ENCODE measurements at regions not wholly inside any gene's neighbourhood (a gene's known extent, or its start where the extent isn't known, plus 50 kb on each side); places are given as distances from the start of the nearest gene placed in this dataset.

DNA sequence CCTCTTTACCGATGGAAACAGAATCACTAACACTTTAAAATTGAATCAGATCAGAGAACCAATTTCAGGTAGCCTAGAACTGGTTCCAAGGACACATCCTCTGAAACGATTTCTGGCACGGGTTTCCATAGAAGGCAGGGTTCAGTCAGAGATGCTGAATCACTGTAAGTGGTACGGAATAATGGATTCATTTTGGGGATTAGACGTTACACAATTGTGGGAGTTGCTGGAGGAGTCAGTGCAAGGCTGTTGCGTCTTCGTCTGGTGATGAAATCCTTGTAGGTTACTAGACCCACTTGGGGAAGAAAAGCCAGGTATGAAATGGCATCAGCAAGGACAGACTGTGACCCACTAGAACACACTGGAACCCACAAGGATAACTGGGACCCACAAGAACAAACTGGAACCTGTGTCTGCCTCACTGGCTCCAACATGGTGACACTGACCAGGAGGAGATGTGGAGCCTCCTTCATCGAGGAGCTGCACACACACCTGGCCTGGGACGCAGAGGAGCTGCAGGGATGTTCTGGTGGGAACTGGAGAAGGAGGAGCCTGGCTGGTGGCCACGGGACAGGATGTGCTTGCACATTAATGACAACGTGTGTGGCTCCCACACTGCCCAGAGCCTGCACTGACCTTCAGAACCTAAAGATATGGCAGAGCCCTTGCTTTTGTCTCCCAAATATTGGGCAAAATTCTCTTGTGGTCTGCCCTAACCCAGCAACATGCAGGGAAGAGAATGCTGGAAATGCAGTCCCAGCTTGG, 105.1 kb downstream of the TRAPPC11 start:
- no peak for DNase-seq (ENCODE audit: low spot score)

DNA sequence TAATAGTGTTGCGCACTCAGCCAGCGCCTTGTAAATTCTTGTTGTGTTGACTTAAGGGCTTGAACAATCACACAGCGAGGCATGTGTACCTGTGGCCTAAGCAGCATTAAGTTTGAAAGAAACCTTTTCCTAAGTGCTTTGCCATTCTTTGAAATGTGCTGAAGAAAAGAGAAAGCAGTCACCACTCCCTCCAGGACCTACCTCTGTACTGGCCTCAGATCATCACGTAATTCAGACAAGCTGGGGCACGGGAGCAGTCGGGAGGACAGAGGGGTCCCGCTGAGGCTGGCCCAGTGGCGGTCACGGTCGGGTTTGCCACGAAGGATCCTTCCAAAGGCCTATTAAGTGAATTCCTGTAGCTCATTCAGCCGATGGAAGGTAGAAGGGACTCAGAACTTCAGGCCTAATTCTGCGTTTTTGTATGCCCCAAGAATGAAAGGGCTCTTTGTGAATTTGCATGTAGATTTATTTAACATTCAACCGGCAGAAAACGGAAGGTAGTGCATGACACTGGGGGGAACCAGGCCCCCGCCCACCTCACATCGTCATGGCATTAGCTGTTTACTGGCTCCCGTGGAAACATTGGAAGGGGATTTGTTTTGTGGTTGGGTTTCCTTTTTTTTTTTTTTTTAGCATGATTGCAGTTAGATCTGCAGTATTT, 106.3 kb downstream of the TRAPPC11 start:
- DNase-seq (ENCODE audit: low spot score) = no peak

- DNase-seq (ENCODE audit: low spot score) = no peak
Observed at GRCh38 chr4:183766140-183766539, 107.0 kb downstream of the TRAPPC11 start.

DNA sequence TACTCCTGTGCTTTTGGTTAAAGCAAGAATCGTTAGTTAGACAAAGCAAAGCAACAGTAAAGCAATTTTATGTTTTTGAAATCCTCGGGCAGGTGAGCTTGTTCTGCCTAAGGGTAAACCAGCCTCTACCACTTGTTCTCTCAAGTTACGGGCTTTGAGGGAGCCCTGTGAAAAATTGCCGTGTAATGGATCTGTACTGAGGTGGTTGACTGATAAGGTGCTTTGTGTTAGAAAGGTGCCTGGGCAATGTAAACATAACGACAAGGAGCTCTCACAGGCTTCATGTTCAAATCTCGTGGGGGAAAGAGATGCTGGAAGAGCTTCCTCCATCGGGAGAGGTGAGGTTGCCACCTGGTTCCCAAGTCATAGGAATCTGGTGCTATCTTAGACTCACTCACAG, 111.8 kb downstream of the TRAPPC11 start:
- no peak for DNase-seq (ENCODE audit: low spot score)

DNA sequence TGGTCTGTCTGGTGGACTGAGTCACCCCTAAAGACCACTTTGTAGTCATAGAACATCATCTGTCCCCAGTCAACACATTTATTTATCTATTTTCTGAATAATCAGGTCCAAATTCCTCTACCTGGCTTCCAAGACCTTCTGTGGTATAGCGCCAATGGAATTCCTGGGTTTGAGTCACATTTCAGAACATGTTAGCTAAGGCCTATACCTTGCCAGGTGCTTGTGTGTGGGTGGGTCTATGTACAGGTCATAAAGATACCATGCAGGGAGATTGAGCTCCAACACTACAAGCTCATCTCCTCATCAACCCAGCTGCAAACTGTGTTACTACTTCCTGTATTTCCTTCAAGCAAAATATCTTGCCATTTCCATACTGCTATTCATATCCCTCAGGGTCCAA, 113.3 kb downstream of the TRAPPC11 start:
- DNase-seq (ENCODE audit: low spot score) = no peak

- DNase-seq (ENCODE audit: low spot score) = no peak
Observed at GRCh38 chr4:183773790-183774189, 114.7 kb downstream of the TRAPPC11 start.

DNA sequence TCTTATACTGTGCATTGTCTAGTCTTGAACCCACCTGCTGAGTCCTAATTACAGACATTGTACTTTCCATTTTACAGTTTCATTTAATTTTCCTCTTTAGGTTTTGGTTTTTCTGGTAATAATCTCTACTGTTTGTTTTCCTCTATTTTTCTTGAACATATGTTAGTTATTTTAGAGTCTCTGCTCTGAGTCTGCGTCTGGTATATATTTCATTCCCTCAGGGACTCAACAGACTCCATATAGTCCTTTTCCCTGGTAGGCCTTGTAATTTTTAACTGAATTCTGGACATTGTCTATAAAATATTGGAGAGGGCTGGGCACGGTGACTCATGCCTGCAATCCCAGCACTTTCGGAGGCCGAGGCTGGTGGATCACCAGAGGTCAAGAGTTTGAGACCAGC, 121.8 kb upstream of the STOX2 start:
- DNase-seq (ENCODE audit: low spot score) = no peak

DNA sequence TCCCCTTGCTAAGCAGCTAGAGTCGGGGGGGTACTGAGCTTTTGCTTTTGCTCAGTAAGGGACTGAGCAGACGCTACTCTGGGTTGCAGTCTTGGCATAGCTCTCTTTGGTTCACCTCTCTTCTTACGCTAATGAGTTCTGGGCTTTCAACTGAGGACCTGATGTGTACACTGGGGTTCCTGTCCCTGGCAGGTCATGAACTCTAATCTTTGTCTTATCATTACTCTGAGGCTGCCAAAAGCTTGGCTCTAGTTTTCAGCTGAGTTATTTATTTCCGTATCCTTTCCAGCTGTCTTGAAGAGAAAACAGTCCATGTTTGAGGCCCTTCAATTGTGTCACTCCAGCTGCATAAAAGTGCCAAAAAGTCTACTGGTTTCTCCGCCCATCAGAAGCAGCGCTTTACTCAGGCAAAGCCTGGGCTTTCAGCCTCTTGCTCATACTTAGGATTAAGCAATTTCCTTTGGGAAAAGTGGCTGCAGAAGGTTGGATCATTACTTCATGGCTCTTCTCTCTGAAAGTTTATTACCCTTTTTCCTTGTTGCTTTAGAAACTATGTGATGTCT, 121.0 kb upstream of the STOX2 start:
- DNase-seq (ENCODE audit: low spot score) = no peak

GRCh38 chr4:183788308-183788905, 116.7 kb upstream of the STOX2 start:
- no peak for DNase-seq (ENCODE audit: low spot score)

DNA sequence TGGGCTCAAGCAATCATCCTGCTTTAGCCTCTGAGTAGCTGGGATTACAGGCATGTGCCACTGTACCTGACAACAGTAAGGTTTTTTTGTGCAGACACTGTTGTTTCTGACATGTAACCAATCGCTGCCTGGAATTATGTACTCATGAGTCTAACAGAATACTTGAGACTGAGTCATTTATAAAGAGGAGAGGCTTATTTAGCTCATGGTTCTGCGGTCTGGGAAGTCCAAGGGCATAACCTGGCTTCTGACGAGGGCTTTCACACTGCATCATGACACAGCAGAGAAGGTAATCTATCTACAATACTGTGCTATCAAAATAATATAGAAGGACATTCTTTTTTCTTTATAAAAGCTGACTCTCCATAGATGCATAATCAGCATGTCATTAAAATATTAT, 115.5 kb upstream of the STOX2 start:
- DNase-seq (ENCODE audit: low spot score) = no peak

- no peak for DNase-seq (ENCODE audit: low spot score)
Observed at GRCh38 chr4:183790661-183791060, 114.4 kb upstream of the STOX2 start.

DNA sequence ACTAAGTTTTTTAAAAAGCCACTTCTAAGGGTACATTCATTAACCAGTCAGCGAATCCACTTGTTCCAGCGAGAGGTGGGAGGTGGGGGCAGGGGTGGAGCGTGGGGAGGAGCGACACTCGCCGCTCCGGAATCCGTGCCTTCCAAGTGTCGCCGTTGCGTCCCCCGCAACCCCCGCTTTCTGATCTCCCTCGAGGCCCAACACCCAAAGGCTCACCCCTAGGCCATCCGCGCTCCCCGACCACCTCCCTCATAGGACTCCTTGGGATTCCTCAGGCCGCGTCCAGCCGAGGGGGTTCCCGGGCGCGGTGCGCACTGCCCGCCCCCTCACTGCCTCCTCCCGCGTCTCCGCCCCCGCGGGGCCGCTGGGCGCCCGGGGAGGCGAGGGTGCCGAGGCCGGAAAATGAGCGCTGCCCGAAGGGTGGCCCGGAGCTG, 108.1 kb upstream of the STOX2 start:
- DNase-seq (ENCODE audit: low spot score) = no peak

- DNase-seq (ENCODE audit: low spot score) = no peak
Observed at GRCh38 chr4:183797445-183798300, 107.4 kb upstream of the STOX2 start.

DNA sequence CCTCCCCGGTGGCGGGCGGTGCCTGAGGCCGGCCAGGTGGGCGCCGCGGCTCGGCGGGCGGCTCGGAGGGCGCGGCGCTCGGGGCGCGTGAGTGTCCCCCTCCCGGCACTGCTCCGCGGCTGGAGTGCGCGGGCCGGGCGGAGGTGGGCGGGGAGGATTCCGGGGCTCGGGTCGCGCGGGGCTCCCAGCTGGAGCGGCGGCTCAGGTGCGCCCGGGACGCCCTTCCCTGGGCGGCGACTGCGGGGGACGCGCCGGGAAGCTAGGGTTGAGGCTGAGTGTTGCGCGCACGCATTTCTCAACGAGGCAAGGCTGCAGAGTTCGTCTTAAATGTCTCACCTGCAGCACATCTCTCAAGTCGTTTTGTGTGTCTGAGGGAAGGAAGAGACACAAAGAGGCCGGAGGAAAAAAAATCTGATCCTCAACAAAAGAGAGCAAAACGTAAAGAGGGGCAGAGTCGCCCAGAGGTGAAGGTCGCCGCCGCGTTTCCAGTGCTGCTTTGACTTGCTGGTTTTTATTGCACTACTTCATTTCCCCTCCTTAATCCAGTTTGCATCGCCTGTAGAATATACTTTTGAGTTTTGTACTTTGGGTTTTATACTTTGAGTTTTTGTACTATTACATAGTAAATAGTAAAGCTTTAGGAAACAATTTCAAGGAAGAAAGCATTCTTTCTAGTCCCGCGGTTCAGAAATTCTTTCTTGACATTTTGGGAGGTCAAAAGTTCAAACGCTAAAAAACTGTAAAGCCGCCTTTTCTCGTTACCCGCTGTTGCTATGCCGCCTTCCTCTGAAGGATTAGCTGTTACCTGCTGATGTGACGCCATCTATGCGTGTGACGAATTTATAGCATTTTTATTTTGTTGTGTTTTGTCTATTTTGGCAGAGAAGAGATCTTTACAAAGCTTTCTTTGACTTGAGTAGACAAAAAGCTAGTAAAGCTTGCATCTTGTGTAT, 106.5 kb upstream of the STOX2 start:
- DNase-seq (ENCODE audit: low spot score) = no peak

DNA sequence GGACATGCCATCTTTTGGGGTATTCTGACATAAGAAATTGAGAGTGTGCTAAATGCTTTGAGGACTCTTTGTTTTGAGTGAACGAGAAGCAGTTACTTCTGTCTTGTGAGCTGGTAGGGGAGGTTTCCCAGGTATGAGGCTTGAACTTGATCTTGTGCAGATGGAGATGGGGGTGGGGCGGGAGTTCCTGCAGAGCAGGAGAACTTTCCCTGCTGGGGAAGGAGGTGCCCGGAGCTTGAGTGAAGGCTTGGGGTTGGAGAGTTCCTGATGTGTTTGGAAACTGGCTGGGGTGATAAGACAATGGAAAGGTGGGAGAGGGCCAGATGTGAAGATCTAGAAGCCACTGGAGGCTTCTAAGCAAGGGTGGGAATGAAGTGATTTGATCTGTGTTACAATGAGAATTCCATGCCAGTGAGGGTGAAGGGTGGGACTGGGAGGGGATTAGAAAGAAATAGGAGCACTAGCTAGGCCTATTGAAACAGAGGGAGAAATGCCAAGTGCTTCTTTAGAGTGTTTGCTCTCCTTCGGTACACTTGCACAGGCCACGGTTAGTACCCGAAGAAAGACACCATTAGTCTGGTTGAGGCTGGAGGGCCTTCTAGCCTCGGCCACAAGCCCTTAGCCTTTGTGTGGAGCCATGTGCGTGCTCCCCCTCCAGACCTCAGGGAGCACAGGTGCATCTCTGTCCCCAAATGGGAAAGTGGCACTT, 103.5 kb upstream of the STOX2 start:
- DNase-seq (ENCODE audit: low spot score) = no peak

DNA sequence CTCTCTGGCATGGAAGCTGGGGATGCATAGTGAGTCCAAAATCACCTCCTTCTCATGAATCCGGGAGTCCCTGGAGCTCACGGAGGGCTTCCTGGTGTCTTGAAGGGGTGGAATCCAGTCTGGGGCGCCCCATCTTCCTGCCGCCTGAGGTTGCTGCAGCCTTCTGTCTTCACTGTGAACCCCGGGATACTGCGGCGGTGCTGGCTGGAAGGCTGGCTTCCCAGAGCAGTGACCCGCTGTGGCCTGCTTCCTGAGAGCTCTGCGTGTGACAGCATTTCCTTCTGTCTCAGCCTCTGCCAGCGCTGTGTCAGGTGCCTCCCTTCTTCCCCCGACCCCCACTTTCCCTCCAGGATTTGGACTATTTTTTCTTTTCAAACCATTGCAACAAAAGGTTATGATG, 98.8 kb upstream of the STOX2 start:
- no peak for DNase-seq (ENCODE audit: low spot score)

GRCh38 chr4:183807420-183808096, 97.5 kb upstream of the STOX2 start:
- no peak for DNase-seq (ENCODE audit: low spot score)

- no peak for DNase-seq (ENCODE audit: low spot score)
Observed at GRCh38 chr4:183808097-183808456, 97.0 kb upstream of the STOX2 start.

- no peak for DNase-seq (ENCODE audit: low spot score)
Observed at GRCh38 chr4:183812567-183812966, 92.5 kb upstream of the STOX2 start.

- DNase-seq (ENCODE audit: low spot score) = no peak
Observed at GRCh38 chr4:183814461-183814860, 90.6 kb upstream of the STOX2 start.

Data from activated CD4-positive, alpha-beta T cell treated with anti-CD3 and anti-CD28 coated beads, Interleukin-2, Interleukin-4, amounts not matched to agents 100 ng/mL and 50 ng/mL, durations not matched to agents 16 hours and 8 hours (primary cell).